IMR-90 (cell line): ENCODE measurements at regions not wholly inside any gene's neighbourhood (a gene's known extent, or its start where the extent isn't known, plus 50 kb on each side); places are given as distances from the start of the nearest gene placed in this dataset.

Experiments used
- ATAC-seq: fragments of 200-7000 bp; cut with Tn5 transposase; 2 replicates; pipeline ENCODE4 v1.9.1; 2020; ENCODE audit warnings: low read depth, mild to moderate bottlenecking, moderate library complexity
- BruUV-seq: library from RNA; stranded (reverse); fragments of 400-500 nt; replicated peaks from 2 replicates; lab custom pipeline; 2021; lab: Mats Ljungman, UMichigan
- CTCF ChIA-PET: fragments of 300-600 bp; formaldehyde crosslinking; extraction: SDS; loops from one replicate; lab custom pipeline; 2021; ENCODE audit warnings: antibody characterized with exemption; lab: Yijun Ruan, JAX
- POLR2A ChIA-PET: fragments of 300-600 bp; sonication (Branson Sonifier 250); formaldehyde crosslinking; loops from one replicate; lab custom pipeline; 2022; ENCODE audit warnings: antibody characterized with exemption; ENCODE audit not compliant: unreplicated experiment; lab: Charles Lee
- DNase-seq: peaks from one replicate; pipeline ENCODE4 v3.0.0; 2013
- H2AFZ ChIP-seq: replicated peaks from 2 replicates; pipeline ENCODE3; 2013; ENCODE audit warnings: low read length, mild to moderate bottlenecking; ENCODE audit not compliant: poor library complexity
- H2AK5ac ChIP-seq: 2 replicates; pipeline ENCODE4 v1.6.1; 2013; ENCODE audit warnings: low read depth, low read length, inconsistent platforms
- H2AK9ac ChIP-seq: replicated peaks from 2 replicates; pipeline ENCODE3; 2013; ENCODE audit warnings: mild to moderate bottlenecking, low read depth, low read length, moderate library complexity; ENCODE audit not compliant: poor library complexity
- H2BK120ac ChIP-seq: 2 replicates; pipeline ENCODE4 v1.6.1; 2013; ENCODE audit warnings: low read depth, low read length, inconsistent platforms
- H2BK15ac ChIP-seq: 3 replicates; pipeline ENCODE4 v1.6.1; 2013; ENCODE audit warnings: low read depth, low read length, inconsistent platforms
- H2BK20ac ChIP-seq: 2 replicates; pipeline ENCODE4 v1.6.1; 2013; ENCODE audit warnings: low read depth, mild to moderate bottlenecking, inconsistent platforms, low read length, moderate library complexity
- H2BK5ac ChIP-seq: 2 replicates; pipeline ENCODE4 v1.6.1; 2013; ENCODE audit warnings: mild to moderate bottlenecking, low read depth, low read length, inconsistent platforms; ENCODE audit not compliant: poor library complexity, severe bottlenecking
- H3K14ac ChIP-seq: replicated peaks from 2 replicates; pipeline ENCODE4 v1.6.1; 2013; ENCODE audit warnings: low read depth, low read length, inconsistent platforms
- H3K18ac ChIP-seq: 2 replicates; pipeline ENCODE4 v1.6.1; 2013; ENCODE audit warnings: low read depth, low read length, control low read depth
- H3K23ac ChIP-seq: 2 replicates; pipeline ENCODE4 v1.6.1; 2013; ENCODE audit warnings: low read depth, low read length, inconsistent platforms
- H3K27ac ChIP-seq: 2 replicates; pipeline ENCODE4 v1.5.1; 2013; ENCODE audit warnings: mild to moderate bottlenecking, control low read depth, low read length; ENCODE audit not compliant: insufficient read depth
- H3K27me3 ChIP-seq: 2 replicates; pipeline ENCODE4 v1.6.1; 2013; ENCODE audit warnings: low read length; ENCODE audit not compliant: control insufficient read depth, insufficient read depth
- H3K36me3 ChIP-seq: 2 replicates; pipeline ENCODE4 v1.6.1; 2013; ENCODE audit warnings: low read length, mixed read lengths; ENCODE audit not compliant: control insufficient read depth, insufficient read depth
- H3K4ac ChIP-seq: 2 replicates; pipeline ENCODE4 v1.6.1; 2013; ENCODE audit warnings: low read depth, low read length, inconsistent platforms
- H3K4me1 ChIP-seq: 2 replicates; pipeline ENCODE4 v1.6.1; 2013; ENCODE audit warnings: low read length, mixed read lengths; ENCODE audit not compliant: control insufficient read depth, insufficient read depth
- H3K4me2 ChIP-seq: 2 replicates; pipeline ENCODE4 v1.6.1; 2013; ENCODE audit warnings: low read depth, mild to moderate bottlenecking, control low read depth, low read length, moderate library complexity
- H3K4me3 ChIP-seq: 2 replicates; pipeline ENCODE4 v1.5.1; 2013; ENCODE audit warnings: low read depth, mild to moderate bottlenecking, control low read depth, low read length, moderate library complexity; ENCODE audit not compliant: insufficient read depth
- H3K56ac ChIP-seq: 2 replicates; pipeline ENCODE4 v1.6.1; 2013; ENCODE audit warnings: low read length, inconsistent platforms; ENCODE audit not compliant: insufficient read depth; ENCODE audit errors: extremely low read depth
- H3K79me1 ChIP-seq, 2 experiments: 2 replicates each; pipeline ENCODE4 v1.6.1; 2013; ENCODE audit warnings: low read length in 2 of 2, inconsistent platforms in 1 of 2, low read depth in 1 of 2
- H3K9ac ChIP-seq: 2 replicates; pipeline ENCODE4 v1.6.1; 2013; ENCODE audit warnings: low read depth, low read length, control low read depth
- H3K9me1 ChIP-seq: 2 replicates; pipeline ENCODE4 v1.6.1; 2013; ENCODE audit warnings: low read length, inconsistent platforms; ENCODE audit not compliant: insufficient read depth
- H3K9me3 ChIP-seq: 2 replicates; pipeline ENCODE4 v1.6.1; 2013; ENCODE audit warnings: low read length; ENCODE audit not compliant: control insufficient read depth, insufficient read depth
- H4K20me1 ChIP-seq: 2 replicates; pipeline ENCODE4 v1.6.1; 2013; ENCODE audit warnings: low read length, inconsistent platforms; ENCODE audit not compliant: insufficient read depth
- H4K5ac ChIP-seq: 2 replicates; pipeline ENCODE4 v1.6.1; 2013; ENCODE audit warnings: mild to moderate bottlenecking, low read depth, low read length, control low read depth
- H4K8ac ChIP-seq, 2 experiments: 2 replicates each; pipeline ENCODE4 v1.6.1; 2013; ENCODE audit warnings: low read depth in 2 of 2, low read length in 2 of 2, control low read depth in 1 of 2, inconsistent platforms in 1 of 2
- H4K91ac ChIP-seq: 2 replicates; pipeline ENCODE4 v1.6.1; 2013; ENCODE audit warnings: low read depth, low read length, inconsistent platforms; ENCODE audit not compliant: insufficient read depth
- CHD1 ChIP-seq: IDR thresholded peaks from 2 replicates; pipeline ENCODE4 v1.6.1; 2012; ENCODE audit warnings: low read depth, low read length, improper control_type of control experiment
- CTCF ChIP-seq: conservative IDR thresholded peaks from 2 replicates; pipeline ENCODE4 v1.5.1; 2012; ENCODE audit warnings: mild to moderate bottlenecking, low read depth, low read length, improper control_type of control experiment
- FOS ChIP-seq: fragments of 150-350 bp; IDR thresholded peaks from 2 replicates; pipeline ENCODE4 v1.6.1; 2016; ENCODE audit warnings: low read depth, low read length
- MAFK ChIP-seq: IDR thresholded peaks from 2 replicates; pipeline ENCODE4 v1.6.1; 2012; ENCODE audit warnings: low read depth, low read length, improper control_type of control experiment
- MAZ ChIP-seq: IDR thresholded peaks from 2 replicates; pipeline ENCODE4 v1.6.1; 2012; ENCODE audit warnings: low read depth, mild to moderate bottlenecking, low read length, improper control_type of control experiment, moderate library complexity, borderline replicate concordance
- RAD21 ChIP-seq: IDR thresholded peaks from 2 replicates; pipeline ENCODE4 v1.6.1; 2012; ENCODE audit warnings: low read length, improper control_type of control experiment
- RCOR1 ChIP-seq: IDR thresholded peaks from 2 replicates; pipeline ENCODE4 v1.6.1; 2012; ENCODE audit warnings: mild to moderate bottlenecking, low read length, improper control_type of control experiment; ENCODE audit not compliant: insufficient replicate concordance
- SMC3 ChIP-seq: fragments of 150-350 bp; IDR thresholded peaks from 2 replicates; pipeline ENCODE4 v1.6.1; 2016; ENCODE audit warnings: low read depth, mild to moderate bottlenecking, antibody characterized with exemption, low read length, moderate library complexity
- WGBS, 2 experiments: methylation state at CpG; one replicate each; pipeline versions ENCODE4 v1.1.5 to v1.1.7; 2013; ENCODE audit warnings: missing lambda C conversion rate in 2 of 2; ENCODE audit not compliant: insufficient read length in 1 of 2; ENCODE audit errors: extremely low coverage in 2 of 2; 5-methylcytosine and 5-hydroxymethylcytosine counted together
- dilution Hi-C: fragments of 300-500 bp; cut with HindIII; formaldehyde crosslinking; loops from one replicate; pipeline ENCODE4 v1.14.3; 2018; ENCODE audit warnings: low sequenced_read_pairs; ENCODE audit not compliant: unreplicated experiment
- in situ Hi-C: fragments of 300-500 bp; cut with MboI; formaldehyde crosslinking; loops from 3 replicates; pipeline ENCODE4 v1.14.3; 2019; ENCODE audit warnings: low sequenced_read_pairs, inconsistent platforms, mixed read lengths
- intact Hi-C: fragments of 100-400 bp; cut with micrococcal nuclease; formaldehyde crosslinking; loops from 2 replicates; pipeline ENCODE4 v1.10.0; 2022
- TF ChIP-seq, protein P1 (sequence below): fragments of 150-350 bp; IDR thresholded peaks from 2 replicates; pipeline ENCODE4 v1.6.1; 2016; ENCODE audit warnings: low read depth, mild to moderate bottlenecking, low read length, moderate library complexity, borderline replicate concordance

- Histone ChIP-seq H3K27me3 (peaks cover 3% of the 10 kb centered on the region), H3K79me1 (no peaks in the 10 kb centered on the region), H2BK5ac (no peak overlapping the region), H4K5ac (no peak overlapping the region), H2BK15ac (no peak overlapping the region), H3K4me1 (peaks cover 5% of the 10 kb centered on the region), H4K8ac (no peak overlapping the region), H3K36me3 (no peaks in the 10 kb centered on the region), H2BK120ac (no peak overlapping the region), H2AK9ac (no peak overlapping the region), H3K9me1 (no peaks in the 10 kb centered on the region), H3K9me3 (no peaks in the 10 kb centered on the region), H3K27ac (no peak overlapping the region), H2AFZ (no peak overlapping the region), H3K23ac (no peak overlapping the region), H3K4me2 (no peak overlapping the region), H4K20me1 (no peaks in the 10 kb centered on the region), H4K91ac (no peak overlapping the region), H3K56ac (no peak overlapping the region), H3K4me3 (no peak overlapping the region), H3K18ac (no peak overlapping the region), H3K4ac (no peak overlapping the region), H2BK20ac (no peak overlapping the region), H3K14ac (no peak overlapping the region), H2AK5ac (no peak overlapping the region), H3K9ac (no peak overlapping the region)
- TF ChIP-seq CHD1: no peak
- no peak for TF ChIP-seq RAD21
- no peak for TF ChIP-seq MAFK
- TF ChIP-seq, protein P1, sequence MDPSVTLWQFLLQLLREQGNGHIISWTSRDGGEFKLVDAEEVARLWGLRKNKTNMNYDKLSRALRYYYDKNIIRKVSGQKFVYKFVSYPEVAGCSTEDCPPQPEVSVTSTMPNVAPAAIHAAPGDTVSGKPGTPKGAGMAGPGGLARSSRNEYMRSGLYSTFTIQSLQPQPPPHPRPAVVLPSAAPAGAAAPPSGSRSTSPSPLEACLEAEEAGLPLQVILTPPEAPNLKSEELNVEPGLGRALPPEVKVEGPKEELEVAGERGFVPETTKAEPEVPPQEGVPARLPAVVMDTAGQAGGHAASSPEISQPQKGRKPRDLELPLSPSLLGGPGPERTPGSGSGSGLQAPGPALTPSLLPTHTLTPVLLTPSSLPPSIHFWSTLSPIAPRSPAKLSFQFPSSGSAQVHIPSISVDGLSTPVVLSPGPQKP: no peak
- no peak for TF ChIP-seq RCOR1
- TF ChIP-seq MAZ: no peak
- TF ChIP-seq SMC3: no peak
- TF ChIP-seq CTCF: no peak
- TF ChIP-seq FOS: no peak
- dilution Hi-C loops (no loop called here), in situ Hi-C loops (no loop called here), intact Hi-C loops (no loop called here)
- no CpG with 5 or more reads among the region's 4 CpGs for WGBS, 2 experiments
- POLR2A ChIA-PET: no interaction called here
- DNase-seq: no peak
- no TSS peak for BruUV-seq
- ATAC-seq: no peak
- CTCF ChIA-PET: no interaction called here
Observed at GRCh38 chr3:124513610-124513997, 216.6 kb upstream of the UMPS start.
